CD4-positive, alpha-beta T cell treated with Interleukin-12 subunit alpha and Interleukin-12 subunit beta, for 1 hour (primary cell): ENCODE measurements at regions not wholly inside any gene's neighbourhood (a gene's known extent, or its start where the extent isn't known, plus 50 kb on each side); places are given as distances from the start of the nearest gene placed in this dataset.
"Not testable (repeated sequence)": the region's sequence is repeated elsewhere in the genome, so short reads cannot be mapped to it uniquely, and the experiment has no call there.

Experiments used
- DNase-seq: peaks from one replicate; pipeline ENCODE4 v3.0.0-alpha.2; 2020

DNA sequence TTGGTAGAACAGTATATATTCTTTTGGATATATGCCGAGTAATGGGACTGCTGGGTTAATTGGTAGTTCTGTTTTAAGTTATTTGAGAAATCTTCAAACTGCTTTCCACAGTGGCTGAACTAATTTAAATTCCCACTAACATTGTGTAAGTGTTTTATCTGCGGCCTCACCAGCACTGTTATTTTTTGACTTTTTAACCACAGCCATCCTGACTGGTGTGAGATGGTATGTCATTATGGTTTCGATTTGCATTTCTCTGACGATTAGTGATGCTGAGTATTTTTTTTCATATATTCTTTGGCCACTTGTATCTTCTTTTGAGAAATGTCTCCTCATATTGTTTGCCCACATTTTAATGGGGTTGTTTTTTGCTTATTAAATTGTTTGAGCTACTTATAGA lies 357.4 kb downstream of the C12orf50 start:
- no peak for DNase-seq

DNA sequence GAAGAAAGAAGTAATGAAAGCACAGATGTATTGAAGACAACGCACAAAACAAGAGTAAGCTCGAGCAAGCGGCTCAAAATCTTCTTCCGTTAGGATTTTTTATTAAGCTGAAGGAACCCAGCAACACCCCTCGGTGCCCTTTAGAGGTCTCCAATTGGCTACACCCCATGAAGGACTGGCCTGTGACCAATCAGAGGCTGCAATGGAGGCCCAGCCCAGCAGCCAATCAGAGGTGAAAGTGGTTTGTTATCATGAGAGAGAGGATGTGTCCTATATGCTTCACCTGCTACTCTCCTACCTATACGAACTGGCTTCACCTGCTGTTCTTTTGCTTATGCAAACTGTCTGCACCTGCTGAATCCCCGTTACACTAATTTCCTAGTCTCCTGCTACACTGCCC lies 358.8 kb downstream of the C12orf50 start:
- DNase-seq, result no peak

DNA sequence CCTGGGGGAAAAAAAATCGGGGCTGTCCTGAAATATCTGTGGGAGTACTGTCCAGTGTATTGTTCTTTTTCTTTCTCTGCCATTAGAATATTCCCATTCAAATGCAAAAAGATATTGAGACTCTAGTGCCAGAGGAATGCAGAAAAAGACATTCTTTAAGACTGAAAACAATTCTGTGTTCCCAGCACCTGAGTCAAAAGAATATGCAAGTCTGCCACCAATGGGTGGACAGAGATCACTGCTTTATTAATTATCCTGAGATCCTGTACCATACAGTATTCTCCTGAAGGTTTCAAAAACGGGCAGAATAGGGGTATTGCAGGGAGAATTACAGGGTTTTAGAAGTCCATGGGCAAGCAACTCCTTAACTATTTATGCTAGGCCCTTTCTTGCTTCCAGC lies 361.8 kb downstream of the C12orf50 start:
- DNase-seq, result no peak

DNA sequence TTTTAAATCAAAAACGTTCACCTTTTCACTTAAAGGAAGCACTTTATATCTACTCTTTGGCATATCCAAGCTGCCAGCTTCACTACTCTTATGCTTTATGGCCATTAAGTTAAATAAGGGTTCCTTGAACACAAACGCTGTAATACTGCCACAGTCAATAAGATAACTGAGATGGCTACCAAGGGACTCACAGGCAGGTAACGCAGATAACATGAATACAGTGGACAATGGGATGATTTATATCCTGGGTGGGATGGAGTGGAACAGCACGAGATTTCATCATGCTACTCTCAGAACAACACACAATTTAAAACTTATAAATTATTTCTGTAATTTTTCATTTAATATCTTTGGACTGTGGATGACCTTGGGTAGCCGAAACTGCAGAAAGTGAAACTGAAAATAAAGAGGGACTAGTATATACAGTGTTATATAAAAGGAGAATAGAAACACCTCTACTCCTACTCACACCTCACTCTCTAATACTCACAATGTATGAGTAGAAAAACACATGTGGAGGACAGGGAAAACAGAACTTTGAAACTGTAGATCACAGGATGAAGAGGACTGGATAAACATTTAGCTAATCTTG lies 367.3 kb downstream of the C12orf50 start:
- no peak for DNase-seq

DNA sequence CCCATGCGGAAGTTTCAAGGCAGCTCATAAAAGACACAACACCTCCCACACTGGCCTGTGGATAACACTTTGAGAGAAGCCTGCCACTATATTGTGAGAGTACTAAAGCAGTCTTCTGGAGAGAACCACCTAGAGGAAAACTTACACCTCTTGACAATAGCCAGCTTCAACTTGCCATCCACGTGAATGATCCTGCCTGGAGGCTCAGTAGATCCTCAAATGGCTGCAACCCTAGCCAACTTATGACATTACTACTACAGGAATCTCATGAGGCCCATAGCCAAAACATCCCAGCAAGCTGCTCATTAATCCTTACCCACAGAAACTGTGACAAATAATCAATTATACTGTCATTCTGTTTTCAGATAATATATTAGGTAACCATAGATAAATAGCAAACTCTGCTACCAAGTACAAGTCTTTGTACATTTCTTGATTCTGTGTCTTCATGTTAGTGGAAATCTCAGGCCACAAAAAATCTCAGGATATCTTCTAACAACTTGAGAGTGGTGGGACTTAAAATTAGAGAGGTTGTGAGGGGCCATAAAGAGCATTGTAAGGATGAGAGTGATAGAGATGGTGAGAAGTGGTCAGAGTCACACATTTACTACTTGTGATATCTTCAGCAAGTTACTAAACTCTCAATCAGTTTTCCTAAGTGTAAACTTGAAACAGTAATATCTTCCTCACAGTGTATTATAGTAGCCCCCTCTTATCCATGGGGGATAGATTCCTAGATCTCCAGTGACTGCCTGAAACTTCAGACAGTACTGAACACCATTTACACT lies 368.0 kb downstream of the C12orf50 start:
- DNase-seq, result no peak

DNA sequence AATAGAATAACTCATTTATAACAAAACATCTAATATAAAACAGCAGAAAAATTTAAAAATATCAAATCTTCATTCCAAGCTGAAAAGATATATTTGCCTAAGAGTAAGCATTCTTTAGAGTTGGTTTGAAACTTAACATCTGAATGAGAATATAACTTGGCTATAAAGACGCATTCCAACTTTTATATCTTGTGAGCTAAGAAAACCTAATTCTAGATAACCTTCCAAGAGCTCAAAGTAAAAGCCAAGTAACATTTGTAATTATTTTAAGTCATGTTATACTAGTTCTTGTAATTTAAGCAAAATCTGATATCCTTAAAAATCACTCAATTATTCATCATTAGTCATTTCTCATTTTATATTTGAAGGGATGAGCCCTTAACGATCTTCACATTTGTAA lies 368.9 kb downstream of the C12orf50 start:
- DNase-seq, result no peak

DNA sequence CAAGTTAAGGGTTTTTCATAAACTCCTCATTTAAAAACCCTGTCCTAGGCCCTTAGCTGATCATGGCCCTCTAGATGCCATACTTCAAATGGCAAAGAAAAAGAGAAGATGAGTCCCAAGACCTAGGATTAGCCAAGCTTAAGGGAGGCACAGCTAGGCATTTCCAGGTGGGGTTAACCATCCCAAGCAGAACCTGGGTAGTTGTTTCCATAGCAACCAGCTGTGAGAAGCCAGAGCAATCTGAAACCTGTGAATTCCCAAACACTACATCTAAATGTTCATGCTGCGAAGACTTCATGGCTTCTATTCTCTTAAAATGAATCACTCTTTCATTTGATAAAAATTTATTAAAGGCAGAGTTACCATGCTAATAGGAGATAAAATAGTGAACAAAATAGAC lies 372.9 kb downstream of the C12orf50 start:
- no peak for DNase-seq

DNA sequence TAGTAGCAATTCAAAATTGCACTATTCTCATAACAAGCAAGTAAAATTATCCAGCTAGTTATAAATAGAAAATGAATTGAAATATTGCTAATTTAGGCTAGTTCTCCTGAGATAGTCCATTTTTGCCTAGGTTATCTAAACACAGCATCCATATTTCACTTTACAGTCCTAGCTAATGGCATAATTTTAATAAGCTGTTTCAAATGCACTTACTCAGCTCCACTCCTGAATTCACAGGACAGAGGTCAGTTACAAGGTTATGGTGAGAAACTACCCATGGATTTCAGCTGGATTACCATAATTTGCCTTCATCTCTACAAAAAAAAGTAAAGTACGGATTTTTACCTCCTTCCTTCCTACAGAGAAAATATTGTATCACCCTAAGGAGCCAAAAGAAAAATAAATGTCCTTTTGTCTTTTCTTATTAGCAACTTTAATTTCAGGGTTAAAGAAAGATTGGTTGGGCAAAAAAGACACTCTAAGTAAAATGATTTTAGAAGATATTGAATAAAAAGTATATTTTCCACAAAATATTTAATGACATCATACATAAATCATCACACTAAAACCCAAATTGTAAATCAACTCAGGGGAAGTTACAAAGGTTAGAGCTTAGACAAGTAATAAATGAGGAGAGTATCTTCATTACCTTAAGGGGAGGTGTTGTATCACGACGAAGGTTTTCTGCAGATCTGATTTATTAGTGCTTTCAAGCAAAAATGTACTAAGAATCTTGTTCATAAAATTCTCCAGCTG lies 377.4 kb downstream of the C12orf50 start:
- DNase-seq, result no peak

DNA sequence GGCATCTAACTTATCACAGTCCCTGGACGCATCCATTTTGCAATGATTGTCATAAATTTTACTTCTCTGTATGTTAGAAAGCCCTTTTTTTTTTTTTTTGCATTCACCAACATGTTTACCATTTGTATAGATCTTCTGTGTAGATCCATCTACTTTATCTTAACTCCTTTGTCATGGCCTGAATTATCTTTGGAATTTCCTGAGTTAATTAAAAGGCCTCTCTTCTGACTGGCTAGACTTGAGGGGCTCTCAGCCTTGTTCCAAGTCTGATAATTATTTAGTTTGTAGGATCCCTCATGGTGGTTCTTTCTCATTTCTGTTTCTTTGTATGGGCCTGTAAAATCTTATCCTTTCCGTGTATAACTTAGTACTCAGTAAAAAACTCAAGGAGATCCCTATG lies 387.0 kb downstream of the C12orf50 start:
- DNase-seq, result no peak

DNA sequence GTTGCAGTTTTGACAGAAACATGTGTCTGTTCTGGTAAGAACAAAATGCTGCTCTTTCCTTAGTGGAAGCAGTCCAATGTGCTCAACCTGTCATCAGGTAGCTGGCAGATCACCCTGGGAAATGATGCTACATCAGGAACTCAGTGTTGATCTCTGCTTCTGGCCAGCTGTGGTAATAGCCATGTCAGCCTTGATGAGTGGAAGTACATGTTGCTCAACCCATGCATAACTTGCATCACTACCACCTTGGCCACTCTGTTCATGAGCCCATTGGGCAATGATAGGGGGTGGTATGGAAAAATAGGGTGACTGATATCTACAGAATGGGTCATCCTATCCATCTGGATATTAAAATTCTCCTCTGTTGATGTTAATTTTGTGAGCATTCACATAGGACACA lies 411.0 kb downstream of the C12orf50 start:
- DNase-seq, result no peak

DNA sequence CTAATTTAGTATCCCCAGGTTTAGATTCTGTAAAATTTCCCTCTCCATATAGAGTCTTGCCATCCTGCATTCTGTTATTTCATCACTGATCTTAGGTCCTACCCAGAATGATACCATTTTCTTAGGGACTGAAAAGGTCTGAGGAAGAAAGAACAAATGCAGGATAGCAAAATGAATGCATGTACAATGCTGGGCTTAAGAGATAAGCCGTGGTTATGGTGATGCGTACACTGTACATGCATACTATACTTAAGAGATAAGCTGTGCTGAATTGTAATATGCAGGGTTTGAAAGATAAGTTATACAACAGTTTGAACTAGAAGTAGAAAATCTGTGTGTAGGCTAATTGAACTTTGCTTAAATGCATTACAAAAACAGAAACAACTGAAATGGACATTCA lies 416.2 kb downstream of the C12orf50 start:
- no peak for DNase-seq

DNA sequence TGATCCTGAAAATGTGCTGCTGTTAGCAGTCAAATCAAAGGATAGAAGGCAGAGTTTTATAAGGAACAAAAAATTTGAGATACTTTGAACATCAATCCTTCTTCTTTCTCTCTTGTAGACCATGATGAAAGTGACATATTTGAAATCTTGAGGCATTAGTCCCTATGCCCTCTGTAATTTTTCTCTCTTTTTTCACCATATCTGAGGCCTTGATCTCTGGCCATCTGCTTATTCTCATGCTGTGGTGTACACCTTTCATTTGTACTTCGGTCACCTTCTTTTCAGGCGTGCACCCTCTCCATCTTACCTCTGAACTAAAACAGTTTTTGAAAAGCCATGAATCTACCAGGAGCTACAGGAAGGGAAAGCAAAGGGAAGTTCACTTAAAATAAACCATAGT lies 420.9 kb downstream of the C12orf50 start:
- DNase-seq, result no peak

DNA sequence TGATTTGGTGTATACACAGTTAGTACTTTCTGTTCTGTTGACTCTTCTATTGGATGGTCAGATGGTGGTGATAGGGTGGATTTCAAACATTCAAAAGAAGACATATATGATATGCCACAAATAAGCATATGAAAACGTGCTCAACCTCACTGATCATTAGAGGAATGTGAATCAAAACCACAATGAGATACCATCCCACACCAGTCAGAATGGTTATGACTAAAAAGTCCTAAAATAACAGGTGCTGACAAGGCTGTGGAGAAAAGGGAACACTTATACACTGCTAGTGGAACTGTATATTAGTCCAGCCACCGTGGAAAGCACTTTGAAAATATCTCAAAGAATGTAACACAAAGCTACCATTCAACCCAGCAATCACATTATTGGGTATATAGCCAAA lies 425.5 kb downstream of the C12orf50 start:
- no peak for DNase-seq

DNA sequence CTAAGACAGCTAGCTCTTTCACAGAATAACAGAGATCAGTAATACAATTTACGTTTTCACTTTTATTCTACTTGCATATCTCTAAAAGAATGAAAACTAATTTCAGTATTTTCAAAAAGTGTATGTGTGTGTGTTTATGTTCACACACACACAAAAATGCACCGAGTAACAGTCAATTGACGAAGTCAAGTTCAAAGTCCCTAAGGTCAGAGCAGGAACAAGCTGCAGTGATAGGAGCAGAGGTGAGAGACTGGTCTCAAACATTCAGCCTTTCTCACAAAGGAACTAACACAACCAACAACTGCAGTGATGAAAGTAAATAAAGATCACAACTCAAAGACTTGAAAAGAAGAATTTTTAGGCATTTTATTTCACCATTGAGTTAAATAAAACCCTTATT lies 429.7 kb downstream of the C12orf50 start:
- no peak for DNase-seq

DNA sequence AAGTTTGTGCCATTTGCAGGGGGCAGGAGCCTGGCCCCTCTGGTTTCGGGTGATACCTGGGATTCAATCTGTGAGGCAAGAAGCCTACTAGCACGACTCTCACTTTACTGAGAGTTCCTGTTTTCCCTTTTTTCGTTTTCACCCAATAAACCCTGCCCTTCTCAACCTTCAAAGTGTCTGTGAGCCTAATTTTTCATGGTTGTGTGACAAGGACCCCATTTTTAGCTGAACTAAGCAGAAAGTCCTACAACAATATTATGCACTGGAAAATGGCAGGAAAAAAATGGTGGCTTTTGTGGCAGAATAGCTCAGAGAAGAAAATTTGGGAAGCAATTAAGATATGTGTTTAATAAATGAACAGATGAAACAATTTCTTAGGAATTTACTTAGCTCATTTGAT lies 432.1 kb downstream of the C12orf50 start:
- DNase-seq, result no peak

DNA sequence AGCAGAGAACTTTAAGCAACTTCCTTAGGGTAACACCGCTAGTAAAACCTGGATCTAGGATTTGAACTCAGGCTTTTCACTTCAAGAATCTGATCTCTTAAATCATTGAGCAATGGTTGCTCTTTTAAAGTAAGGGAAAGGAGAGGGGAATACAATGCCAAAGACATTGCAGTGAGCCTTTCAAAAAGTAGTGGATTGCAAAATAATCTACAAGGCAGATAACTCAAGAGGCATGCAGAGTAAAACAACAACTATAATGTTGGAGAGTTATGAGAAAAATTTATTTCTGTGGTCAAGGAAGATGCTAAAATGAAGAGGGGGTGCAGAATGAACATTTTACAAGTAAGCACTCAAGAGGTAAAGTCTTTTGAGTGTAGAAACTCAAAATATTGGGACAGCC lies 432.6 kb downstream of the C12orf50 start:
- DNase-seq, result no peak

DNA sequence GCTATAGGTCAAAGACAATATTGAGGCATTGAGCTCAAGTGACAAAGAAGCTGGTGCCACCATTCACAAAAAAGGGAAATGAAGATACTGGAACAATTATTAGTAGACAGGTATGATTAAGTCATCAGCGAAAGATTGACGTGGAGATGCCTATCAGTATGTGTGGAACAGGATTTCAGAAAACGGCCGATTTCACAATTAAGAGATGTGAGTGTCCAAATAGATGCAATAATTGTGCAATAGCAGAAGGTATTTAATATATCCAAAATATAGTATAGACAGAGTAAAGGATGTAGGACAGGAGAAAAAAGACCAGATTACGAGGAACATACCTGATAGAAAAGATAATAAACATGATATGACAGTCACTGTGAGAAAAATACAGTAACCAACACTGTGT lies 433.1 kb downstream of the C12orf50 start:
- no peak for DNase-seq

DNA sequence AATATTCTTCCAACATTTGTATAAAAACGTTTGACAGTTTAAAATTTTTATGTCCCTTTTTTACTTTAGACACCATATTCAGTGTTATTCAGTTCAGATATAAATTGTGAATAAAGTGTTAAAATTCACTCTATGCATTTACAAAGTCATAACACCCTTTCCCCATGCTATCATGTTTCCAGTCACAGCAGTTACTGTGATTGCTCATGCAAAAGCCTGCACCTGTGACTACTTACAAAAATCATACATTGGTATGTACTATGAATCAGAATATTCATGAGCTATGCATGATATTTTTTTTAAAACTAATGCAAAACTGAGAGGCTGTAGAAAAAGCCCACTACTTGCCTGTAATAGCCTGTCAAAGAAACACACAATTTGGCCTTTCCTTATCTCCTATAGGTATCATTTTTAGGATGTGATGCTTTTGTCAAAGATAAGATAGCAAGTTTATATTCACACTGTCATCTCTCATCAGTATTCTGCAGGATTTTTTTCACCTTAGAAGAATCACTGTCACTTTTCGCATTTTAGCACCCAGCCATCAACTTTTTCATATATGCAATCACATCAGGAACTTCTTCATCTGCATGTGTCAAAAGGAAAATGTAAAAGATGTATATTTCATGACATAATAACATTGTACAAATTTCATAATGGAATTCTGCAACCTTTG lies 443.2 kb downstream of the C12orf50 start:
- DNase-seq, result no peak

DNA sequence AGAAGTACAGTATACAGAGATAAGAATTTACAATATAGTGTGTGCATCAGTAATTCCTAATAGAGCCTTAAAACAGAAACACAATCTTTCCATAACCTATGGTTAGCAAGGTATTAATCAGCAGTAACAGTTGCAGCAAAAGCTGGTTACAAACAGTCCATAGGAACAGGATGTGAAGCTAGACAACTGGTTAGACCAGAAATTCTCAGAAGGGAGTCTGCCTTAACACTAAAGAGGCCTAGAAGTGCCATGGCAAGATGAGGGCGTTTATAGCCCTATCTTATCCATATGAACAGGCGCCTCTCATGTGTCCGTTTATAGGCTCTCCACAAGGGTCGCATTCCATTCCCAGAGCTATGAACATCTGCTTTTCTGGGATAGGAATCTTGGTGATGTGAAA lies 450.1 kb downstream of the C12orf50 start:
- not testable (repeated sequence) for DNase-seq

DNA sequence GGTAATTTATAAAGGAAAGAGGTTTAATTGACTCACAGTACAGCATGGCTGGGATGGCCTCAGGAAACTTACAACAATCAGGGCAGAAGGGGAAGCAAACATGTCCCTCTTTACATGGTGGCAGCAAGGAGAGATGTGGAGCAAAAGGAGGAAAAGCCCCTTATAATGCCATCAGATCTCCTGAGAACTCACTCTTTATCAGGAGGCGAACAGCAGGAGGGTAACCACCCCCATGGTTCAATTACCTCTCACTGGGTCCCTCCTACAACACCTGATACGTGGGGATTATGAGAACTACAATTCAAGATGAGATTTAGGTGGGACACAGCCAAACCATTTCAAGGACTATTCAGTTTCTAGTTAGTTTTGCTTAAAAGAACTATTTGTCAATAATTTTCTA lies 453.3 kb downstream of the C12orf50 start:
- no peak for DNase-seq

DNA sequence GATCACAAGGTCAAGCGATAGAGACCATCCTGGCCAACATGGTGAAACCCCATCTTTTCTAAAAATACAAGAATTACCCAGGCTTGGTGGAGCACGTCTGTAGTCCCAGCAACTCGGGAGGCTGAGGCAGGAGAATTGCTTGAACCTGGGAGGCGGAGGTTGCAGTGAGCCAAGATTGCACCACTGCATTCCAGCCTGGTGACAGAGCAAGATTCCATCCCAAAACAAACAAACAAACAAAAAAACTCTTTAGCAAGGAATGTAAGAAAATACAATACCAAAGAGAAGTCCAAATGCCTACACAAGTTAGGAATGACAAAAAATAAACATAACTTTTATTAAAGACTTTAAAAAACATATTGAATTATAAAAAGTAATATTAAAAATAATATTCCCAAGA lies 462.3 kb downstream of the C12orf50 start:
- DNase-seq, result not testable (repeated sequence)

DNA sequence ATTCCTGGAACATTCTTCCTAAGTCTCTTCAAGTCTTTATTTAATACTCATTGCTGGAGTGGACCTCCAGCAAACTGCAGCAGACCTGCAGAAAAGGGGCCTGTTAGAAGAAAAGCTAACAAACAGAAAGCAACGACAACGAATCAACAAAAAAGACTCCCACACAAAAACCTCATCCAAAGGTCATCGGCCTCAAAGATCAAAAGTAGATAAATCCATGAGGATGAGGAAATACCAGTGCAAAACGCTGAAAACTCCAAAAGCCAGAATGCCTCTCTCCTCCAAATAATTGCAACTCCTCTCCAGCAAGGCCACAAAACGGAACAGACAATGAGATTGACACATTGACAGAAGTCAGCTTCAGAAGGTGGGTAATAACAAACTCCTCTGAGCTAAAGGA lies 472.2 kb downstream of the C12orf50 start:
- DNase-seq, result no peak

DNA sequence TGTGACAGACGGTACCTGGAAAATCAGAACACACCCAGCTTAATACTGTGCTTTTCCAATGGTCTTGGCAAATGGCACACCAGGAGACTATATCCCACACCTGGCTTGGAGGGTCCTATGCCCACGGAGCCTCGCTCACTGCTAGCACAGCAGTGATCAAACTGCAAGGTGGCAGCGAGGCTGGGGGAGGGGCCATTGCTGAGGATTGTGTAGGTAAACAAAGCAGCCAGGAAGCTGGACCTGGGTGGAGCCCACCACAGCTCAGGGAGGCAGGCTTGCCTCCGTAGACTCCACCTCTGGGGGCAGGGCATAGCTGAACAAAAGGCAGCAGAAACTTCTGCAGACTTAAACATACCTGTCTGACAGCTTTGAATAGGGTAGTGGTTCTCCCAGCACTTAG lies 498.0 kb downstream of the C12orf50 start:
- not testable (repeated sequence) for DNase-seq

DNA sequence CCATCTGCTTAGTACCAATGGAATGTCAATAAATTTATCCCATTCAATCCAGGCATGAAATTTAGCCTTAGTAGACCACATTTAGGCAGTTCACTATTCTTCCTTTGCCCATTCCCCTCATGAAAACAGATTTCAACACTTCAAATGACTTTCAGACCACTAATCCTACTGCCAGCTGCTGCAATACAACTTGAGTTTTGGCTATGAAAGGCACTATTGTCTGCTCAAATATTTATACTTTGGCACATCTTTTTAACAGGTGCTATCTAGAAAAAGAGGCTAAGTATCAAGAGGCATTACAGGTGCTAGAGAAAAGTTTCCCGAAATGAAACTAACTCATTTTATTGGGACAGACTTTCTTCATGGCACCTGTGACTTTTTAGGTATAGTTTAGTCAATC lies 499.8 kb downstream of the C12orf50 start:
- no peak for DNase-seq
